ENCODE measurements at regions not wholly inside any gene's neighbourhood (a gene's known extent, or its start where the extent isn't known, plus 50 kb on each side); places are given as distances from the start of the nearest gene placed in this dataset.
"Not testable (repeated sequence)": the region's sequence is repeated elsewhere in the genome, so short reads cannot be mapped to it uniquely, and the experiment has no call there.

DNA sequence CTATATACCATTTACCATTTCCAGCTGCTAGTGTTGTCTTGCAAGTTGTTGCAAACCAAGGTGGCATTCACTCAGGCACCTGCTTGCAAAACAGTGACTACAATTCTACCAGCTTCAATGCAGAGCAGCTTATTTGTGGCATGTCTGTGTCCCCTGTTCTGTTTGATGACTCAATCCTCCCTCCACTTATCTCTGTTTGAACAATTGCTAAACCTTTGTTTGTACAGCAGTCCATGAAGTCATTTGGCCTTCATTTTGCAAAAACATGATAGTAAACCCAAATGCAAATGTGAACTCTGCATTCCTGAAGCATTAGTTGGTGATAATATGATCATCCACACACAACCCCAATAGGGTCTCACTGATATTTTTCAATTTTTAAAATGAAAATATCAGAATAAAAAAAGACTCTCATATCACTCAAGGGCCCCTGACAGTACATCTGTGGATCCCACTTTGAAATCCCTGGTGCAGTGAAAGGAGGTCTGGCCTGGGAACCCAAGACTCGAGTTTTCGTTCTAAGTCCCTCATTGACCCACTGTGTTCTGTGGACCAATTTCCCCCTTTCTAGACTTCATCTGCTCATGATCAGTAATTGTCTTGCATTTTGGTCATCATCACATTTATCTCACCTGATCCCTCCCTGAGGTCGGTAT is 425.4 kb downstream of the RPS24 start:
- DNase-seq (ENCODE audit: low read depth) = peak; percentile 91

DNA sequence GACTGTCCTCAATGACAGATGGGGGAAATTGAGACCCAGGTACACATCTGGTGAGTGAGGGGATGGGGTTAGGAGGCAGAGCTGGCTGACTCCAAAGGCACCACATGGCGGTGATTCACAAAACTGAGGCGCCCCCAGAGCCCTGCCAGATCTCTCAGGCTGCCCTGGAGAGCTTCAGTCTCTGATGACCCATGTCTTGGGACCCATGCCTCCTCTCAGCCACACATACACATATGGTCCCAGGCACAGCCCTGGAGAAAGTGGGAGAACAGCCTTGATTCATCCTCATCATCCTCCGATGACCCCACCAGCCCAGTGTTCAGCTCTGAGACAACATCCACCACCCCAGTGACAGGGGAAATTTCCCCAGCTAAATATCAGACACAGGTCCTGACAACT is 426.0 kb downstream of the RPS24 start:
- DNase-seq (ENCODE audit: low read depth) = no peak

DNA sequence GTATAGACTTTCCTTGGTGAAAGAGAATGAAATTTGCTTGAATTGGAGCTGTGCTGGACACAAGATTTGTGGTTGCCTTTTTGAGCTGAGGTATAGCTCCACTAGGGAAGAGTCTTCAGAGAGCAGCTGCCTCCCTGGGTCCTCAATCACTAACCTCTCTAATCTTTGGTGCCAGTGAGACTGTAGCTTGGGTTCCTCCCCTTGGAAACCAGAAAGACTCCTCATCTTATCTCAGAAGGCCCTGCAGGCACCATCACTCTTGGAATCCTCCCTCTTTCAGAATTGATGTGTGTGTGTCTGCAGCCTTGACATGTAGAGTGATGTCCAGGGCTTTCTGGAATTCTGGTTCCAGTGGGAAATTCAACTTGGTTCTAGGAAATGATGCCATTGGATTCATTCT is 426.5 kb downstream of the RPS24 start:
- peak; percentile 83 for DNase-seq (ENCODE audit: low read depth)

DNA sequence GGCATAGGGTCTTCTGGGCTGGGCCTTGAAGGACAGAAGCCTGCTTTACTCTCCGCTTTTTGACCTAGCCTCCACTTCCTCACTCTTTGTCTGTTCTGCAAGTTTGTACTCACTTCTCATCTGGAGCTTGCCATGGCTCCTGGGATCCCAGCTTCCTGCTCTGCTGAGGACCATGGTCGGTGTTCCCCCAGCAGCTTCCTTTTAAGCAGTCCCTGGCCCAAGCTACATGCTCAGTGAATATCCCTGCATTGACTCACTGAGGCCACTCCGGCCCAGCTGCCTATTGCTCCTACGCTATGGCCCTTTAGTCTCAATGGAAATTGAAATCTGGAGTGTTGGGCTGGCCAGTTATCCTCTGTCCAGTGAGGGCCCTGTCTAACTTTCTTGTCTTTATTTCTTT is 427.7 kb downstream of the RPS24 start:
- DNase-seq (ENCODE audit: low read depth) = no peak

DNA sequence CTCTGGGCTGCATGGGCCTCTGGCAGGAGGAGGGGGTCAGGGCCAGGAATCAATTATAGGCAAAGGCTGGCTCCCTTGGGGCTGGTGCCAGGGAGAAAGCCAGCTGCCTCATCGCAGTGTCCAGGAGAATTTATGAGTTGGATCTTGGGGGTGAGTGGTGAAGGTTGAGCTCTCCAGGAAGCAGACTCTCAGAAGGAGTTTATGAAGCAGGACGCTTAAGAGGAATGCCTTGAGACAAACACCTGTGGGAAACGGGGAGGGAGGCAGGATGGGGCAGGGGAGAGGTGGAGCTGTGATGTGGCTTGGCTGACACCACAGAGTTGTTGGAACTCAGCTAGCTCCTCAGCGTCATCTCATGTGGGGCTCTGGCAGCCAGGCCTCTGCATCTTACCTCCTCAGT is 428.5 kb downstream of the RPS24 start:
- no peak for DNase-seq (ENCODE audit: low read depth)

DNA sequence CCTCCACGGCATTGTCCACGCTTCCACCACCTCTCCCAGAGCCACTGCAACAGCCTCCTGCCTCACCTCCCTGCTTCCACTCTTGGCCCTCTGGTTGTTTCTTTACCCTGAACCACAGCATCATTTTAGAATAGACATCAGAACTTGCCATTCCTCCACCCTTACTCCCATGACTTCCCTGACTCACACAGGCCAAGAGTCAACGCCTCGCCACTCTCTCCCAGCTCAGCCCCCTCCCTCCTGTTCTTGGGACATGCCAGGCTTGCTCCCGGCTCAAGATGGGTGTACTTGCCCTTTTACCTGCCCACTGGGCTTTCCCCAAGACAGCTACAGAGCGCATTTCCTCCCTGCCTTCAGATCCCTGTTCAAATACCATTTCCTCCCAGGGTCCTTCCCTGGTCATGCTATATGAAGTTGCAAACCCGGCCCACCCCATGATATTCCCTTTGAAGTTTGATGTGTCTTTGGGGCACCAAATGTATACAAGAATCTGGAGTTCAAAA is 429.1 kb downstream of the RPS24 start:
- DNase-seq (ENCODE audit: low read depth) = peak; percentile 37

DNA sequence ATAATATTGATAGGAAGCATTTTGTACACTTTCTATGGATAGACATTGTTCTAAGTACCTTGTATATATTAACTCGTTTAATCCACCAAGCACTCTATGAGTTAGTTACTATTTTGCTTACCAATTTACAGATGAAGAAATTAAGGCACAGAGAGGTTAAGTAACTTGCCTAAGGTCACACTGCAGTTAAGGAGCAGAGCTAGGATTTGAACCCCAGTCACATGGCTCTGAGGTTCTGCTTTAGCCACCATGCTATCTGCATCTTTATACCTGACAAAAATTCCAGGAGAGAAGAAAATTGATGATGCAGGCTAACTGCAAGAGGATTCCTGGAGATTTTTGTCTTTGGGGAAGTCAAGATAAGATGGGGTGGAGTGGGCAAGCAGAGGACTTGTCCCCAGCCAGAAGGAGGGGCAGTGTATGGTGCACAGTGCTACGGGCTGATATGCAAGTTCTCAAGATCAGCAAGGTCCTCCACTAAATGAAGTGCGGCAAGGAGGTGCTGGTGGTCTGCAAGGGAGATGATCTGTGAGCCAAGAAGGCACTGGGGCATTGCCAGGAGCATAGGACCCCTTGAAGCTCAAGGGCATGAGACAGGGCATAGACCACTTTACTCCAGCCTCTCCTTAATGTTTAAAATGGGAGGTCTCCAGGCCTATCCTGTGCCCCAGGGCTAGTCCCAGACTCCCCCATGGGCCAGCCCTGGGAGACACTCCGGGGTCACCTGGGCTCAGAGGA is 430.6 kb downstream of the RPS24 start:
- no peak for DNase-seq (ENCODE audit: low read depth)

DNA sequence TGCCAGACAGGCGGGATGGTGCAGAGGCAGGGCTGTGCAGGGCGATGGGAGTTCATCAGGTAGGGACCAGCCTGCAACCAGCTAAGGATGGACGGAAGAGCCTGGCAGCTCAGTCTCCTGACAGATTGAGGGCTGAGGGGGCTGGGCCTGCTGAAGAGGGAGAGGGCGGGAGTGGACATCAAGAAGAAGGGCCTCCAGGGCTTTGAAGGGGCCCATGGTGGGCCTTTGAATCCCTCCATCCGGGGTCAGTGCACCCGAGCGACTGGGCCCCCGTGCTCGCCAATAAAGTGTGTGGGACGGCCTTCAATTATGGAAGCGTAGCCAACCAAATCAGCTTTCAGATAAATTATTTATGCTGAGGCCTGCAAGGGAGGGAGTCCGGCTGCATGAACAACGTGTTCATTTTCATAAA is 431.2 kb downstream of the RPS24 start:
- DNase-seq (ENCODE audit: low read depth) = no peak

DNA sequence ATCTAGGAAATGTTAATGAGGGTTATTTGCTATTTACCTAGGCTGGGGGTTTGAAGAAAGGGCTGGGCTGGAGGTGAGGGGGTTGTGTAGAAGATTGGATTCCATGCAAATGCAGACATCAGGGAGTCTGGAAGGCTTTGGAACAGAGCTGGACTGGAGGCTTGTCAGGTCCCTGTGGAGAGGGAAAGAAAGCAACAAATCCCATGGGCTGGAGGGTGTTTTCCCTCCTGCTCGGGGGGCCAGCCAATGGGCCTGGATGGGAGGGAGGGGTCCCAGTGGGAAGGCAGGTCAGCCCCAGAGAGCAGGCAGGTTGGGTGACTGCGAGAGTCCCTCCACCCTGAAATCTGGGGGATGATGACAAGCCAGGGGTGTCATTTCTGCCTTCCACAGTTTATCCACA is 431.8 kb downstream of the RPS24 start:
- no peak for DNase-seq (ENCODE audit: low read depth)

DNA sequence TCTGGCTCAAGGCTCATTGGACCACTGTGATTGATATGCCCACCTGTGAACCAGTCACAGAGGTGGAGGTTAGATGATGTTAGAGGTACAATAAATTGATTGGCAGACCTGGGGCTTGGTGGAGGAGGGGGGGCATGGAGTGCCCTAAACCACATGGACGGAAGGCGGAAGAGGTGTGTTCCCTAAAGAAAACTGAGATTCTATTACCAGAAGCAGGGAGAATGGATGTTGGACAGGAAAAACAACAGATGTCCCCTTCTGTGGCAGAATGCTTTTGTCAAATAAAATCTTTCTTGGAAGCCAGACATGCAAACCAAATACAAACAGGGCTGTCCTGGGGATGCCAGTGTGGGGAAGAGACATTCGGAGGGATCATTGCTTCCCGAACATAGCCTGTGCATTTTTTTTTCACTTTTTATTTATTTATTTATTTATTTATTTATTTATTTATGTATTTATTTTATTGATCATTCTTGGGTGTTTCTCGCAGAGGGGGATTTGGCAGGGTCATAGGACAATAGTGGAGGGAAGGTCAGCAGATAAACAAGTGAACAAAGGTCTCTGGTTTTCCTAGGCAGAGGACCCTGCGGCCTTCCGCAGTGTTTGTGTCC is 433.9 kb downstream of the RPS24 start:
- DNase-seq (ENCODE audit: low read depth) = no peak

DNA sequence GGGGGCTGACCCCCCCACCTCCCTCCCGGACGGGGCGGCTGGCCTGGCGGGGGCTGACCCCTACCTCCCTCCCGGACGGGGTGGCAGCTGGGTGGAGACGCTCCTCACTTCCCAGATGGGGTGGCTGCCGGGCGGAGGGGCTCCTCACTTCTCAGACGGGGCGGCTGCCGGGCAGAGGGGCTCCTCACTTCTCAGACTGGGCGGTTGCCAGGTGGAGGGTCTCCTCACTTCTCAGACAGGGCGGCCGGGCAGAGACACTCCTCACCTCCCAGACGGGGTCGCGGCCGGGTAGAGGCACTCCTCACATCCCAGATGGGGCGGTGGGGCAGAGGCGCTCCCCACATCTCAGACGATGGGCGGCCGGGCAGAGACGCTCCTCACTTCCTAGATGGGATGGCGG is 435.1 kb downstream of the RPS24 start:
- DNase-seq (ENCODE audit: low read depth) = not testable (repeated sequence)

DNA sequence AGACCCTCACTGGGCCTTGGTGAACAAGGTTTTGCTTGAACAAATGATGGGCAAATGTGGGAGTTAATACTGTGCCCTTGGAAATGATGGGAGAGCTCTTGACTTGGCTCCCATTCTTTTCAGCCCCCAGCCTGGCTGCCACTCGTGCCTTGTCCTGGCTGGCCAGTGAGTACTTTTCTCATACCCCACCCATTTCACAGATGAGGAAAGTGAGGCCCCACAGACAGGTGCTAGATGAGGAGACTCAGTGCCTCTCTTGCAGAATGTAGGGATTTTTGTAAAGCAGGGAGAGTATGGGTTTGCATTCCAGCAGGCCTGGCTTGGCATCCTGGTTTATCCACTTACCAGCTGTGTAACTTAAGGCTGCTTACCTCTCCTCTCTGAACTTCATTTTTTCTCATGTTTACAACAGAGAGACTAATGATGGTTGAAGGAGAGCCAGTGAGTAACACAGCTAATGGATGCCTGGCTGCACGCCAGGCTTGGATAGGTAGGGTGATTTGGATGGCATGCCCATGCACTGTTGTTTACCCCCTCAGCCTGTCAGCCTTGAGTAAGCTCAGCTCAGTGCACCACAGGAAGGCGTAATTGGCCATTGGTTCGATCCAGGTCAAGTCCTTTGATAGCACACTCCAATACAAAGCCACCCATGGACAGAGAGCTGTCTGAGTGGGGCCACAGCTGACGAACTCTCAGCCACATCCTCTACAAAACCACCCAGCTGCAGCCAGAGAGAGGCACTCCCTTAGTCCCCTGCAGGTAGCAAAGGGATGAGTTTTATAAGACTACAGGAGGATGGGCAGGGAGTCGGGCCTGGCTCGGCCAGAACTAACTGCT is 436.8 kb downstream of the RPS24 start:
- DNase-seq (ENCODE audit: low read depth) = peak; percentile 74

DNA sequence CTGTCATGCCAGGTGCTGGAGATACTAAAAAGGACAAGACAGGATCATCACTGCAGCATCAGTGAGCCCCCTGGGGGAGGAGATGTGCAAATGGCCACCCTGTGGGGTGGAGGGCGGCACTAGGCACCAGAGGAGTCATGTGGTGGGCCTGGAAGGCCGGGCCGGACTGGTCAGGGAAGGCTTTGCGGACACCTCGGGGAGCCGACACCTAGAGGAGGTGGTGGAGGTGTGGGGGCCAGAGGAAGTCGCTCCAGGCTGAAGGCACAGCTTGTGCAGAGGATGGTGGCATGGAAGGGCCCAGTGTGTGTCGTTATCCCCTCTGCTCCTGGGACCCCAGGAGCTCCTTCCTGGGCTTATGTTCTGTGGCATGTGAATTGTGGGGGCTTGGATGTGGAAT is 437.7 kb downstream of the RPS24 start:
- no peak for DNase-seq (ENCODE audit: low read depth)

DNA sequence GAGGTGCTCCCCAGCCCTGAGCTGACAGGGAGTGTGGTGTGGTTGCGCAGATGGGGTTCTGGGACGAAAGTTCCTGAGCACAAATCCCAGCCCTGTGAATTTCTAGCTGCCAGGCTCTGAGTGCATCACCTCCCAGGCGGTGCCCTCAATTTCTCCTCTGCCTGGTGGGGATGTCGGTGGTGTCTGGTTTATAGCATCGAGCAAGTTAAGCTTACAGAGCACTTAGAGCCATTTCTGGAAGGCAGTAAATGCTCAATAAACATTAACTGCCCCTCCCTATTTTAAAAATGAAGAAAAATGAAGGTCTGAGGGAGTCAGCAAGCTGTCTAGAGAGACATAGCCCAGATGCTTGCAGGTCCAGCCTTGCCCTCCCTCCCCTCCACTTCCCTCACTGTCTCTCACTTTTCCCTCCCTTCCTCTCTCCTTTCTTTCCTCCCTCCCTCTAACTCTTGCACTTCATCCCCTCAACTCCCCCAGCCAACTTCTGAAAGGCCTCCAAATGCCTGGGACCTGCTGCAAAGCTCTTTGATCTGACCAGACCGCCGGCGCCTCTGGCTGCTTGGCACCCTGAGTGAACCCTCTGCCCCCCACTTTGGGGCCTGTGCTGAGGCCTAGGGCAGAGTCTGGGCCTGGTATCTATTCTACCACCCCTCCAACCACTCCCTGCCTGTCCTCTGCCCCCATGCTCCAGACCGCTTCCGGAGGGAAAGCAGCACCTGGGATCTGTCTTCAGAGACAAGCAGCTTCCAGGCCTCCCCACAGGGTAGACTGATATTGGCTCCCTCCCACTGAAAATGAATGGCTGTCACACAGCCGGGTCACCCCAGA is 438.3 kb downstream of the RPS24 start:
- peak; percentile 93 for DNase-seq (ENCODE audit: low read depth)

DNA sequence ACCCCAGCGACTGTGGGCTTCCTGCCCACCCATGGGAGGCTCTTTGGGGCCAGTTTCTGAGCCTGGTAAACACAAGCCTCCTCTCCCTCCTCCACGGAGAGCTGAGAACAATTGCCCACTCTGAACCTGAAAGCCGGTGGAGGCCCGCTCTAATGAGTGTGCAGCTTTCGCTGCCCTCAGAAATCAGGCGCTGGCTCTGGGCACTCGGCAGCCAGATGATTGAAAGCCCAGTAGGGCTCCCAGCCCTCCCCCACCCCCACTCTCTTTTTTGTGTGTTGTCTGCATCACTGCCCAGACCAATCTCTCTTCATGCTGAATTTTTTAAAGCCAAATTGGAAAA is 438.9 kb downstream of the RPS24 start:
- no peak for DNase-seq (ENCODE audit: low read depth)

DNA sequence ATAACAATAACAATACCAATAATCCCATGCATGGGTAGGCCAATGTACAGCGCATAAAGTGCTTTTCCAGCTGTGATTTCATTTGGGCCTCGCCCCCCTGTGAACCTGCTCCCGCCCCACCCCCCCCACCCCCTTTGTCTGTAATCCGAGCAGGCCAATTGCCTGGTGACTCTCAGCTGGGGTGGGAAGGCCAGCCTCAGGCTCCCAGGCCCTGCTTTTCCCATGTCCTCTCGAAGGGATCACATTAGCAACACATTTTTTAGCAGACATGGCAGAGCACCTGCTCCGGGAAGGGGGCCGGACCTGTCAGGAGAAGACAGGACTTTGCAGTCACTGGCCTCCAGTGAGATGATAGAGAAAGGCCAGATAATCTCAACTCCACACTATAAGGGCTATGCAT is 439.3 kb downstream of the RPS24 start:
- no peak for DNase-seq (ENCODE audit: low read depth)

DNA sequence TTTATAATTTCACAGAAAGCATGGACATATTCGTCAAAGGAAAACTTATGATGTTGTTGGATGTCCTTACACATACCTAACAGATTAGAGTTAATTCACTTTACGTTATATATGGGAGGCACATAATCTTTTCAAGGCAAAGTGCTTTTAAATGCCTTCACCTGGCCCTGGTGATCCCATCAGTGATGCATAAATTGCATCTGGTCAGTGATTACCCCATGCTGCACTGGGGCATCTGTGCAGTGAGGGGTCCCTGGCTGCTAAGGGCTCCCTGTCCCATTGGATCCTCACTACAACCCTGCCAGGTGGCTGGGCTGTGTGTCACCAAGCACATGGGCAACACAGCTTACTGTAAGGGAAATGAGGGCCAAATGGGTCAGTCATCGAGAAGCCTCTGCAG is 441.1 kb downstream of the RPS24 start:
- no peak for DNase-seq (ENCODE audit: low read depth)

DNA sequence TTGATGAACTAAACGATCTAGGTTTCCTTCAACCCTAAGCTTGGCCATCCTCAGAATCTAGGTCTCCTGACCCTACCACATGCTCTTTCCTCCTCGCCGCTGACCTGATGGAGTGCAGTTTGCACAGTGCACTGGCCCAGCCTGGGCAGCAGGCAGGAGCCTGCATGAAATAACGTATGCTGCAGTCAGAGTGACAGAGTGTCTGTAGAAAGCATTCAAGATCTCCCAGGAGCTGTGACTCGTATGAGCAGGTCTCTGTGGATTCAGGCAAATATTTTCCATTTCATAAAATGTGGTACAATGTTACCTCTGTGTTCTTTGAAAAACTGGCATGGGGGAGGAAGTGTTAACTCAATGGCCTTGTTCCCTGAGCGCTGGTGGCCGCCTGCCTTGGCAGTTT is 441.8 kb downstream of the RPS24 start:
- no peak for DNase-seq (ENCODE audit: low read depth)

DNA sequence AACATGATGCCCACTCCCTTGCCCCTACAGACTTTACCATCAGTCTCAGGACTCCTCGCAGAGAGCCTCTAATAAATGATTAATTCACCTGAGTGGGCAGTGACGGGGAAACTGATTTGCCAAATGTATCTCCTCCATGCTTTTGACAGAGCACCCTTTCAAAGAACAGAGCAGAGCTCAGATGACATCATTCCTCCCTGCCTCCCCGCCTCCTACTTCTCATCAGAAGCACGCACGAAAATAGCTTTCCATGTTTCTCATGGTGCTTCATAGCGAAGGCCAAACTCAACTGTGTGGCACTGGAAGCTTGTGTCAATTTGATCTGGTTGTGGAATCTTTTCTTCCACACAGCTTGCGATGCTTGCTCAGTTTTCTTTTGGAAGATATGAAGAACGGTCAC is 442.5 kb downstream of the RPS24 start:
- no peak for DNase-seq (ENCODE audit: low read depth)

DNA sequence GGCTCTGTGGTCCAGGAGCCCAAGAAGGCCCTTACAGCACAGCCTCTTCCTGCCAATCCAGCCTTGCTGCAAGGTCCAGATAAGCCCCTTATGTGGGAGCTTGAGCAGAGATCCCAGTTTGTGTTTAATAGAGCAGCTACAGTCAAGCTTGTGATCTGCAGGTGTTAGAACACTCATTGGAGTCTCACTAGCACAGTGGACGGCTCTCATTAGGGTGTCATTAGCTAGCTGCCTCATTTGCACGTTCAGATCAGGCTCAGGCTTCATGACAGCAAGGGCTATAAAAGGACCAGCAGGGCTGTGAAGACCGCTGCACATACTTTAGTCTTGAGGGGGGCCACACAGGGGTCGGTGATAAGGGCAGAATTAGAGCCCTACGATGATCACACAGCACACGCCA is 443.2 kb downstream of the RPS24 start:
- DNase-seq (ENCODE audit: low read depth) = no peak

DNA sequence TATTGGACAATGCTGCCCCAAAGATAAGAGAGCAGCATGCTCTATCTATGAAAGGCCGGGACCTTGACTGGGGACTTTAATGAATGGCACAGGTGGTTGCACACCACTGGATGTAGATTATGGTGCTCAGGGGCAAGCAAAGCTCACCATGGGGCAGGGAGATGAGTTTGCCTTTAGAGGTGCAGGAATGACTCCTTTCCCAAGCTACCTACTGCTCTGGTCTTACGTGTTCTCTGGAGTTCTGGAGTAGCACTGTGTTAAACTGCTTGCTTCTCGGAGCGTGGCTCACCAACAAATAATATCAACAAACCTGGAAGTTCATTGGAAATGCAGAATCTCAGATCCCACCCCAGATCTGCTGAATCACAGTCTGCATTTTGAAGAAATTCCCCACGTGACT is 445.3 kb downstream of the RPS24 start:
- DNase-seq (ENCODE audit: low read depth) = no peak

DNA sequence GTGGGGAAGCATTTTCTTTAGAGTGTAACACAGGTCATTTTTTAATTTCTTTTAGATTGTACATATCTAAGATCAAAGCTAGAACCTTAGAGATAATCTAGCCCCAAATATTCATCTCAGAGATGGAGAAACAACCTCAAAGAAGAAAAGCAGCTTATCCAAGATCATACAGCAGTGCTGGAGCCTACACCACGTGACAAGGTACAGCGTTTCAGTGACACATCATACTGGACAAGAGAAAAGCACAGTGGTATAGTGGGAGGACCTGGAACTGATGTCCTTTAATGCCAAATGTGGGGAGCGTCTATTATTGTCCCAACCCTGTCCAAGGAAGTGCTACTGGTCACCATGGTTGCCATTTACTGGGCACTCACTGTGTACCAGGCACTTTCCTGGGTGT is 445.8 kb downstream of the RPS24 start:
- DNase-seq (ENCODE audit: low read depth) = no peak
